ENCODE measurements at regions not wholly inside any gene's neighbourhood (a gene's known extent, or its start where the extent isn't known, plus 50 kb on each side); places are given as distances from the start of the nearest gene placed in this dataset.

DNA sequence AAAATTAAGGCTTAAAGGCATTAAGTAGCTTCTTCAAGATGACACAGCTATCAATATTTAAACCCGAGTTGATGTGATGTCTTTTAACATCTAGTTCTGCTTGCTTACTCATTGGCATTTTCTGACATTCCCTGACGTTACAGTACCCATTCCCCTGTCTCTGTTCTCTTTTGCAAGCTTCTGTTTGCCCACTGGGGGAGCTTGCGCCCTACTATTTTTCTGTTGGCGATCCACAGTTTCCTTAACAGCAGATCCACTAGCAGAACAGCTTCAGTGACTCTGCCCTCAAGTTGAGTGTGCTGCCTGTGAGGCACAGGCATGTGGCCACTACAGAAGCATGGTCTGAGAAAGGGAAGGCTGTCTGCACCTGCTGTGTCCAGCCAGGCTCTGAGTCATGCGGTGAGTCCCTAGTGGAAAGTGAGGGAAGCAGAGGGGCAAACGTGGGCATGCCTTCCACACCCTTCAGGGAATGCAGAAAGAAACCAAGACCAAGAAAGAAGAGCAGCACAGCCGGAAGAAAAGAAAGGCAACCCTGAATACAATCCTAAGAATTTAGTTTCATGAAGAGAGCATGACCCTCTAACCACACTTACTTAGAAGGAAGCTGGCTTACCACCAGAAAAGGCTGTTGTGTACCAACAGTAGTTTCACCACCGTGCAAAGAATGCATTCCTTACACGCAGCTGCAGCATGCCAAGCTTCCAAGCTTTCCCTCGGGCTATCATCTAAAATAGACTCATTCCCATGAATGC is 97.7 kb upstream of the VGLL2 start:
- TF ChIP-seq CTCF (IDR thresholded peaks at IDR 0.05): no peak
- no peak for TF ChIP-seq POLR2A (IDR thresholded peaks at IDR 0.05)

Data from testis (tissue), 2 donors.